ENCODE measurements at regions not wholly inside any gene's neighbourhood (a gene's known extent, or its start where the extent isn't known, plus 50 kb on each side); places are given as distances from the start of the nearest gene placed in this dataset.
A peak's percentile ranks its signal among the peaks of the same experiment; 100 is the strongest.

- no peaks in the 10 kb centered on the region for H3K4me1 ChIP-seq (ENCODE audit: control insufficient read depth, low read depth, low read length)
- H3K9ac ChIP-seq (ENCODE audit: low read length): no peak overlapping the region
- no peaks in the 10 kb centered on the region for H3K9me3 ChIP-seq (ENCODE audit: control insufficient read depth, low read depth, low read length)
- H3K27me3 ChIP-seq (ENCODE audit: control insufficient read depth, insufficient read depth, low read length): no peaks in the 10 kb centered on the region
- no peaks in the 10 kb centered on the region for H3K36me3 ChIP-seq (ENCODE audit: control insufficient read depth, low read depth, low read length)
- H3K27ac ChIP-seq (ENCODE audit: low read length): no peak overlapping the region
- H3K4me3 ChIP-seq (ENCODE audit: low read length): no peak overlapping the region
Observed at GRCh38 chr18:10022365-10022764, 108.5 kb downstream of the VAPA start.

DNA sequence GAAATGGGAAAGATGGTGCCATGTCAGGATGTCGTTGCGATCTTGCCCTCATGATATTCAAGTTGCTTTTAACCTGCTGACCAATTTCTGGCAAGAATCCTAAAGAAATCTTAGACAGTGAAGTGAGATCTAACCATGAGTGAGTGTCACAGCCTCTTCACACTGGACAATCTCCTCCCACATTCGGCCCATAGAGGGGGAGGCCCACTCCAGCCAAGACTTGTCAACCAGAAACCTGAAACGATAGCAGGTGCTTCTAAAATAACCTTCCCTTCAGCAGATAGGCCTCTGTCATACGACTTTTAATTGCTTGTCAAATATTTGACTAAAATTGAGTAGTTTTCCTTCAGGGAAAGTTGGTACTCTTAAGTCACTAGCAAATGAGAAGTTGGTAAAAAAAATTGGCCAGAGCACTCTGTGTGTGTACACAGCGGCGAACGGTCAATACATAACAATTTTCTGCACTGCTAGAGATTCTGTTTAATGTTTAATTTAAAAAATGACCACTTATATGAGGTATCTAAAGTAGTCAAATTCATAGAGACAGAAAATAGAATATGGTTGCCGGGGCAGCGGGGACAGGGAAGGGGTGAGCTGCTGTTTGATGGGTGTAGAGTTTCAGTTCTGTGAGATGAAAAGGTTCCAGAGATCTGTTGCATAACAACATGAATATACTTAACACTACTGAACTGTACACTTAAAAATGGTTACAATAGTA lies 110.2 kb downstream of the VAPA start:
- Histone ChIP-seq H3K9me3 (ENCODE audit: control insufficient read depth, low read depth, low read length) (no peaks in the 10 kb centered on the region), H3K9ac (ENCODE audit: low read length) (no peak overlapping the region), H3K4me3 (ENCODE audit: low read length) (no peak overlapping the region), H3K27me3 (ENCODE audit: control insufficient read depth, insufficient read depth, low read length) (no peaks in the 10 kb centered on the region), H3K27ac (ENCODE audit: low read length) (no peak overlapping the region), H3K4me1 (ENCODE audit: control insufficient read depth, low read depth, low read length) (no peaks in the 10 kb centered on the region), H3K36me3 (ENCODE audit: control insufficient read depth, low read depth, low read length) (no peaks in the 10 kb centered on the region)

DNA sequence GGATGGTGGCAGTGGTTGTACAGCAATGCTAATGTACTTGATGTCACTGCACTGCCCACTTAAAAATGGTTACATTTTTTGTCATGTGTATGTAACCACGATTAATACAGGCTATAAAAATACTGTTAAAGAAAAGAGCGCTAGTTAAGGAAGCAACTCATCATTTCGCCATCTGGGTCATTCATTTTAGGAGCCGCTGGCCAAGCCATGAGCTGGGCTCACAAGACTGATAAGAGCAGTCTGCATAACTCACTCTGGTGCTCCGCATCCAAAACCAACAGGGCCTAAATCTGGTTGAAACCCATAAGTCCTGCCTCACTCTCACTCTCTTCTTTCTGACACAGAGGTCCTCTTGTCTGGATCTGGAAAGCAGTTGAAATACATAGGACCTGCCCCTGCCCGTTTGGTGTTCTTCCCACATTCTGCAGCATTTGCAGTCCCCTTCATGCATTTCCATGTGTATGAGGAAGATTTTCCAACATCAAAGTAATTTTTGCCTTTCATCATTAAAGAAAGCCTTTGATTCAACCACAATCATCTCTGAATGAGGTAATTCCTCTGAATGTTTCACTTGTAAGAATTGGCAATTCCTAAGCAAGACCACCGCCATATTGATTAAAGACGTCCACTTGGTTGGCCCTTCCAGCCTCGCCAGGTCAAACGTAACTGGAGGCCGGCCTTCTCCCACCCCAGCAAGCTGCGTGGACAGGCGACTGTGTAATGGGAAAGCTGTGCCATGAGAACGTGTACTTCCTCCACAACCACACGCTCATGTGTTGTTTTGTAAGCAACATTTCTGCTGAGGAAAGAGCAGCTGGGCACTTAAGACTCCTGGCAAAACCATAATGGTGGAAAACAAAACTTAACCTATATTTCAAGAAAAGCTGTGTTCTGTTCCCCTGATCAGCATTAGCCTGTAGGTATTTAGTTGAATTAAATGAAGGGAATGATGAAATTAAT lies 112.2 kb downstream of the VAPA start:
- H3K4me3 ChIP-seq (ENCODE audit: low read length): no peak overlapping the region
- H3K9ac ChIP-seq (ENCODE audit: low read length): no peak overlapping the region
- H3K9me3 ChIP-seq (ENCODE audit: control insufficient read depth, low read depth, low read length): no peaks in the 10 kb centered on the region
- H3K4me1 ChIP-seq (ENCODE audit: control insufficient read depth, low read depth, low read length): no peaks in the 10 kb centered on the region
- no peaks in the 10 kb centered on the region for H3K36me3 ChIP-seq (ENCODE audit: control insufficient read depth, low read depth, low read length)
- H3K27me3 ChIP-seq (ENCODE audit: control insufficient read depth, insufficient read depth, low read length): no peaks in the 10 kb centered on the region
- no peak overlapping the region for H3K27ac ChIP-seq (ENCODE audit: low read length)

DNA sequence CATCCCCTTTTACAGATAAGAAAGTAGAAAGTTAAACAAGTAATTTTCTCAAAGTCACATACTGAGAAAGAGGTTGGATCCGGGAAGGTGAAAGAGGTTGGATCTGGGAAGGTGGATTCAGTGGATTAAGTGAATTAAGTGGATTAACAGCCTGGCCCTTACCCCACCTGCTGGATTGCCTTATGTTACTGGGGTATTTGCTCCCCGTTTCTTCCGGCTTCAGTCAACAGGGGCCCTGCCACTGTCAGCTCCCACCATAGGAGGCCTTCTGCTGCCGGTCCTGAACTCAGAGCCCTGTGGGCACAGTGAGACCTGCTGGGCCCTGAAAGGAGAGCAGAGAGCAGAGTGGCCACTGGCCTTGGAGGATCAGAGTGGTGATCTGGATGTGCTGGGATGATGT lies 113.2 kb downstream of the VAPA start:
- Histone ChIP-seq H3K4me3 (ENCODE audit: low read length) (no peak overlapping the region), H3K9ac (ENCODE audit: low read length) (no peak overlapping the region), H3K27me3 (ENCODE audit: control insufficient read depth, insufficient read depth, low read length) (no peaks in the 10 kb centered on the region), H3K36me3 (ENCODE audit: control insufficient read depth, low read depth, low read length) (no peaks in the 10 kb centered on the region), H3K9me3 (ENCODE audit: control insufficient read depth, low read depth, low read length) (no peaks in the 10 kb centered on the region), H3K4me1 (ENCODE audit: control insufficient read depth, low read depth, low read length) (no peaks in the 10 kb centered on the region), H3K27ac (ENCODE audit: low read length) (no peak overlapping the region)

DNA sequence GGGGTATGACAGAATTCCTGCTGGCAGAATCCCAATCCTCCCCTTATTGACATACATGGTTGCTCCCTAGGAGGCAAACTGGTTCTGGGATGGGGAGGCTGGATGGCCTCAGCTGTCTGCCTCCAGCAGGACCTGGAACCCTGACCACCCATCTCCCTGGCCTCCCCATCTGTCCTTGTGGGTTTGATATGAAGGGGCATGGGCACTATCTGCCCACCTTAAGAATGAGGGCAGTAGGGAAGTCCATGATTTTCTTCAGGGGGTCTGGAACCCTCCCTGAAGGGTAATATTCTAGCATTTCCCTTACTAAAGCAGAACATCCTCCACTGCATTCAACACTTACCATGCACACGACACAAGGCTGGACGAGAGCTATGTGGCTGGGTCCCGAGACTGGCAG lies 113.6 kb downstream of the VAPA start:
- Histone ChIP-seq H3K9ac (ENCODE audit: low read length) (no peak overlapping the region), H3K36me3 (ENCODE audit: control insufficient read depth, low read depth, low read length) (no peaks in the 10 kb centered on the region), H3K27ac (ENCODE audit: low read length) (no peak overlapping the region), H3K27me3 (ENCODE audit: control insufficient read depth, insufficient read depth, low read length) (no peaks in the 10 kb centered on the region), H3K4me1 (ENCODE audit: control insufficient read depth, low read depth, low read length) (no peaks in the 10 kb centered on the region), H3K9me3 (ENCODE audit: control insufficient read depth, low read depth, low read length) (no peaks in the 10 kb centered on the region), H3K4me3 (ENCODE audit: low read length) (no peak overlapping the region)

- Histone ChIP-seq H3K27me3 (ENCODE audit: control insufficient read depth, insufficient read depth, low read length) (no peaks in the 10 kb centered on the region), H3K4me1 (ENCODE audit: control insufficient read depth, low read depth, low read length) (no peaks in the 10 kb centered on the region), H3K9me3 (ENCODE audit: control insufficient read depth, low read depth, low read length) (no peaks in the 10 kb centered on the region), H3K9ac (ENCODE audit: low read length) (no peak overlapping the region), H3K36me3 (ENCODE audit: control insufficient read depth, low read depth, low read length) (no peaks in the 10 kb centered on the region), H3K4me3 (ENCODE audit: low read length) (no peak overlapping the region), H3K27ac (ENCODE audit: low read length) (no peak overlapping the region)
Observed at GRCh38 chr18:10029711-10030110, 115.9 kb downstream of the VAPA start.

DNA sequence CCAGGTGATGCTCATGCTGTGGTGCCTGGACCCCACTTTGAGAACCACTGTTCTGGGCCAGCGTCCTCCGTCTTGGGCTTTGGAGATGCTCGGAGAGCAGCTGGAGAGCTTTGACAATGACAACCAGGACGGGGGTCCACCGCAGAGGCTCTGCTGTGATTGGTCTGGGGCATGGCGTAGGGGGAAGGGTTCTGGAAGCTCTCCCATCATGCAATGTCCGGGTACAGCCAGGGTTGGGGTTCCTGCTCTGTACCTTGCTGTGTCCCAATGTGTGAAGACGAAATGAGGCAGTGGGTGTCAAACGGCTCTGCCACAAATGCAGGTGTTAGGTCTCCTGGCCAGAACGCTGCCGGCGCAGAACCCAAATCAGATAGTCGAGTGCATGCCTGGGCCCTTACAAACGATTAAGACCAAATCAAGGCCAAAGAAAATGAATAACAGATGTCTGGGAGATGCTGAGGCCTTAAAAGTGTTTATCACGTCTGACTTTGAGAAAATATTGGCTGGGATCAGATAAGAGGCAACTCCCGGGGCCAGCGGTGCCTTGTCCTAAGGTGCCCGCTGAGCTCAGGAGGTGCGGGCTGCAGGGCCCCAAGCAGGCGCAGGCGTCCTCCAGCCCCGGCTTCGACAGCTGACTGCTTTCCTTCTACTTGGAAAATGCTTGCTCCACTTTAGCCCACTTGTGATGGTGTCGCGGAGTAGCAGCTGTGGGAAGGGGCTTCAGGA lies 117.2 kb downstream of the VAPA start:
- no peaks in the 10 kb centered on the region for H3K27me3 ChIP-seq (ENCODE audit: control insufficient read depth, insufficient read depth, low read length)
- H3K4me1 ChIP-seq (ENCODE audit: control insufficient read depth, low read depth, low read length): no peaks in the 10 kb centered on the region
- no peaks in the 10 kb centered on the region for H3K9me3 ChIP-seq (ENCODE audit: control insufficient read depth, low read depth, low read length)
- no peak overlapping the region for H3K27ac ChIP-seq (ENCODE audit: low read length)
- no peaks in the 10 kb centered on the region for H3K36me3 ChIP-seq (ENCODE audit: control insufficient read depth, low read depth, low read length)
- H3K9ac ChIP-seq (ENCODE audit: low read length): no peak overlapping the region
- no peak overlapping the region for H3K4me3 ChIP-seq (ENCODE audit: low read length)

DNA sequence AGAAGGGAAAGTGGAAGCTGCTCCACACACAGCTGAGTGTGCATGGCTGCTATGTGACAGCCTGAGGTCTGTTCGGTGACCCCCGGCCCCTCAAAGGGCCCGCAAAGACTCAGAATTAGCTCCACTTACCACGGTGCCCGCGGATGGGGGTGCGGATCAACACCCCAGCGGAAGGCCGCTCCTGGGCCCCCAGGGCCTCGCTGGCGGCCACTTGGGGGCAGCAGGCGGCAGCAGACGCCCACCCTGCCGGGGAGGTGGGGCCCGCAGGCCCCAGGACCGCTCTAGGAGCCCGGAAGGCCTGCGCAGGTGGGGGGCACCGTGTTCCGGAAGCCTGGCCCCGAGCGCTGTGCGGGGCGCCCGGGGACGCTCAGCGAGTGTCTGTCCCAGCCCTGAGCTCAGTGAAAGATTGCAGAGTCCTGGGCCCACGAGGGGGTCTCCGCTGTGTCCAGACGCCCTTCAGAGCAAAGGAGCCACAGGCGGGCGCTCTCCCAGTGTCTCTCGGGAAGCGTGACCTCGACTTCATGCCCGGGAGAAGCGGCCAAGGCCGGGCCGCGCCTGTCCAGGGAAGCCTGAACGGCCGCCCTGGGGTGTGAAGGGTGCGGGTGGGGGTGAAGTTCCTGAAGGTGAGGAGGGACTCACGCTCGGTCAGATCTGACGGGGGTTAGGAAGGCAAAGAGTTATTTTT lies 118.7 kb downstream of the VAPA start:
- no peaks in the 10 kb centered on the region for H3K27me3 ChIP-seq (ENCODE audit: control insufficient read depth, insufficient read depth, low read length)
- no peak overlapping the region for H3K9ac ChIP-seq (ENCODE audit: low read length)
- H3K4me1 ChIP-seq (ENCODE audit: control insufficient read depth, low read depth, low read length): no peaks in the 10 kb centered on the region
- H3K4me3 ChIP-seq (ENCODE audit: low read length): peak overlapping the region; percentile 12
- H3K9me3 ChIP-seq (ENCODE audit: control insufficient read depth, low read depth, low read length): no peaks in the 10 kb centered on the region
- no peaks in the 10 kb centered on the region for H3K36me3 ChIP-seq (ENCODE audit: control insufficient read depth, low read depth, low read length)
- no peak overlapping the region for H3K27ac ChIP-seq (ENCODE audit: low read length)

GRCh38 chr18:10033016-10033399 lies 119.2 kb downstream of the VAPA start:
- H3K9me3 ChIP-seq (ENCODE audit: control insufficient read depth, low read depth, low read length): no peaks in the 10 kb centered on the region
- H3K36me3 ChIP-seq (ENCODE audit: control insufficient read depth, low read depth, low read length): no peaks in the 10 kb centered on the region
- no peak overlapping the region for H3K4me3 ChIP-seq (ENCODE audit: low read length)
- no peaks in the 10 kb centered on the region for H3K4me1 ChIP-seq (ENCODE audit: control insufficient read depth, low read depth, low read length)
- no peaks in the 10 kb centered on the region for H3K27me3 ChIP-seq (ENCODE audit: control insufficient read depth, insufficient read depth, low read length)
- no peak overlapping the region for H3K27ac ChIP-seq (ENCODE audit: low read length)
- H3K9ac ChIP-seq (ENCODE audit: low read length): no peak overlapping the region

DNA sequence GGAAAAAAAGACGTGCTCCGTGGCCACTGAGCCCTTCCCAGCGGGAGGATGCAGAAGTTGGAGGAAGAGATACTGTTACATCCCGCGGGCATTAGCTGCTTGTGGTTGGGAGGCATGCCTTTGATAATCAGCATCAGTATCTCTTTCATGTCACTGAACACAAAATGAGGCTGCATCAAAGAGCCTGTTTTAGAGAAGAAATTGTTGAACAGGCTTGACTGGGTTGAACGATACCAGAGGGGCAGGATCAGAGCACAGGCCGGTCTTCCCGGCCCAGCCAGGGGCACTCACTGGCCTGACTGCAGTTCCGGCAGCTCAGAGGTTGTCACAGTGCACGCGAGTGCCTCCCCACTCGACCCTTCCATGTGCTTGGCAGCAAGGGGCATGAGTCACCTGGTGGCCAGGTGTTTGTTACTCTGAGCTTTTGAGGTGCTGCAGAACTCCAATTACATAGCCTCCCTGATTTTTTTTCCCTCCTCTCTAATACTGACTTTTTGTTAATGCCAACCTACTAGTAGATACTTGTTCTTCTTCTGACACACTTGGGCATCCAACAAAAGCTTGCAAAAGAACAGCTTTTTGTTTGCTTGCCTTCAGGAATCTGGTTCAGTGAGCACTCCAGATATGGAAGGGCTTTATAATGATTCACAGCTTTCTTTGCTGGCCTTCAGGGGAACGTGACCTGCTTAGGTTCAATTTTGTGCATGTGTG lies 121.6 kb downstream of the VAPA start:
- H3K9me3 ChIP-seq (ENCODE audit: control insufficient read depth, low read depth, low read length): no peaks in the 10 kb centered on the region
- H3K36me3 ChIP-seq (ENCODE audit: control insufficient read depth, low read depth, low read length): no peaks in the 10 kb centered on the region
- no peak overlapping the region for H3K4me3 ChIP-seq (ENCODE audit: low read length)
- H3K27me3 ChIP-seq (ENCODE audit: control insufficient read depth, insufficient read depth, low read length): no peaks in the 10 kb centered on the region
- H3K9ac ChIP-seq (ENCODE audit: low read length): no peak overlapping the region
- H3K4me1 ChIP-seq (ENCODE audit: control insufficient read depth, low read depth, low read length): no peaks in the 10 kb centered on the region
- H3K27ac ChIP-seq (ENCODE audit: low read length): no peak overlapping the region

Measured in iPS-18a (cell line).